PC-9 (cell line): ENCODE measurements at regions not wholly inside any gene's neighbourhood (a gene's known extent, or its start where the extent isn't known, plus 50 kb on each side); places are given as distances from the start of the nearest gene placed in this dataset.

Source experiments
- BruUV-seq: library from RNA; stranded (reverse); fragments of 400-500 nt; replicated peaks from 2 replicates; lab custom pipeline; 2021; lab: Mats Ljungman, UMichigan
- CTCF ChIA-PET: fragments of 300-600 bp; sonication (Branson Sonifier 250); formaldehyde crosslinking; loops from one replicate; lab custom pipeline; 2022; ENCODE audit warnings: antibody characterized with exemption; lab: Charles Lee
- POLR2A ChIA-PET: fragments of 300-600 bp; sonication (Branson Sonifier 250); formaldehyde crosslinking; loops from one replicate; lab custom pipeline; 2022; ENCODE audit warnings: antibody characterized with exemption; ENCODE audit not compliant: unreplicated experiment; lab: Charles Lee
- DNase-seq, 2 experiments: peaks; one replicate each; pipeline versions ENCODE4 v3.0.0 to v3.0.0-alpha.2; 2015 to 2022; ENCODE audit warnings: mixed read lengths in 1 of 2
- H2AFZ ChIP-seq: fragments of 200-600 bp; sonication (generic); 2 replicates; pipeline ENCODE4 v1.8.1; 2017; ENCODE audit warnings: antibody characterized with exemption
- H3F3A ChIP-seq: fragments of 200-600 bp; sonication (generic); 2 replicates; pipeline ENCODE4 v1.8.1; 2017; ENCODE audit warnings: antibody characterized with exemption, mild to moderate bottlenecking, low read depth; ENCODE audit not compliant: insufficient read depth
- H3K27ac ChIP-seq: fragments of 200-600 bp; sonication (generic); 2 replicates; pipeline ENCODE4 v1.6.1; 2016; ENCODE audit warnings: mixed run types
- H3K27me3 ChIP-seq: fragments of 200-600 bp; sonication (generic); 2 replicates; pipeline ENCODE4 v1.6.1; 2016; ENCODE audit warnings: low read depth, mixed run types; ENCODE audit not compliant: insufficient read depth
- H3K36me3 ChIP-seq: fragments of 200-600 bp; sonication (generic); 2 replicates; pipeline ENCODE4 v1.6.1; 2016; ENCODE audit warnings: low read depth, mixed run types
- H3K4me1 ChIP-seq: fragments of 200-600 bp; sonication (generic); replicated peaks from 2 replicates; pipeline ENCODE4 v1.6.1; 2016; ENCODE audit warnings: mixed run types; ENCODE audit not compliant: insufficient read depth
- H3K4me2 ChIP-seq: fragments of 200-600 bp; sonication (generic); 2 replicates; pipeline ENCODE4 v1.6.1; 2017; ENCODE audit warnings: mixed run types
- H3K4me3 ChIP-seq: fragments of 200-600 bp; sonication (generic); 2 replicates; pipeline ENCODE4 v1.6.1; 2016; ENCODE audit warnings: mixed run types
- H3K79me2 ChIP-seq: fragments of 200-600 bp; sonication (generic); 2 replicates; pipeline ENCODE4 v1.6.1; 2017; ENCODE audit warnings: low read depth, mixed run types
- H3K9me2 ChIP-seq: fragments of 200-600 bp; sonication (generic); 2 replicates; pipeline ENCODE4 v1.8.1; 2017; ENCODE audit warnings: mild to moderate bottlenecking; ENCODE audit not compliant: insufficient read depth
- H3K9me3 ChIP-seq: fragments of 200-600 bp; sonication (generic); 2 replicates; pipeline ENCODE4 v1.8.1; 2016; ENCODE audit warnings: low read depth; ENCODE audit not compliant: insufficient read depth
- H4K20me1 ChIP-seq: fragments of 200-600 bp; sonication (generic); 2 replicates; pipeline ENCODE4 v1.8.1; 2017; ENCODE audit not compliant: insufficient read depth
- EZH2 ChIP-seq: fragments of 200-600 bp; sonication (generic); IDR thresholded peaks from 2 replicates; pipeline ENCODE4 v1.8.0; 2017; ENCODE audit warnings: antibody characterized with exemption, low read depth
- intact Hi-C: fragments of 100-400 bp; cut with micrococcal nuclease; formaldehyde crosslinking; loops from one replicate; pipeline ENCODE4 v1.10.0; 2022; ENCODE audit not compliant: unreplicated experiment
- TF ChIP-seq, protein P1 (sequence below): fragments of 200-600 bp; sonication (generic); conservative IDR thresholded peaks from 2 replicates; pipeline ENCODE4 v1.6.1; 2017; ENCODE audit warnings: mixed run types, antibody characterized with exemption, mild to moderate bottlenecking, moderate library complexity

DNA sequence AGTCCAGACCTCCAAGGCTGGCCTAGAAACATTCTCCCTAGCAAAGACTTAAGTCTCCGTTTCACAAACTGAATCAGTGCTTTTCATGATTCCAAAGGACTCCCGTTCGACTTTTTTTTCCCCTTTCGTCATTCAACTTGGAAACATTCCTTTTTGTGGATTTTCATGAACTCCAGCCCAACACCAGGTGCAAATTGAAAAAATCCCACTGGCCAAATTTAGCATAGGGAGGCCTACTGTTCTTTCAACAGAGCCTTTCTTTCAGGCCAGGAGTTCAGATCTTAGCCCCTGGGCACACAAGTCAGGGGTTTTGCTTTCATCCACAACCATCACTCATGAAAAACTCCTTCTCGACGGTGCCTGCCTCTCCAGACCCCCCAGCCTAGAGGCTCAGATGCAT is 285.3 kb downstream of the PIK3R1 start:
- H3K9me3 ChIP-seq = 0 out of 2 replicates have a peak, but pooled peaks cover 3% of the 10 kb centered on the region
- no TSS peak for BruUV-seq
- H3F3A ChIP-seq = no peaks in the 10 kb centered on the region
- ChIA-PET POLR2A (no interaction called here), CTCF (no interaction called here)
- no peak overlapping the region for H3K4me2 ChIP-seq
- H3K27ac ChIP-seq = no peak overlapping the region
- H4K20me1 ChIP-seq = no peaks in the 10 kb centered on the region
- H3K4me3 ChIP-seq = no peak overlapping the region
- DNase-seq = no peak
- no peak overlapping the region for H2AFZ ChIP-seq
- no peaks in the 10 kb centered on the region for H3K79me2 ChIP-seq
- peaks cover 5% of the 10 kb centered on the region for H3K4me1 ChIP-seq
- H3K27me3 ChIP-seq = no peaks in the 10 kb centered on the region
- TF ChIP-seq EZH2 = no peak
- TF ChIP-seq, protein P1, sequence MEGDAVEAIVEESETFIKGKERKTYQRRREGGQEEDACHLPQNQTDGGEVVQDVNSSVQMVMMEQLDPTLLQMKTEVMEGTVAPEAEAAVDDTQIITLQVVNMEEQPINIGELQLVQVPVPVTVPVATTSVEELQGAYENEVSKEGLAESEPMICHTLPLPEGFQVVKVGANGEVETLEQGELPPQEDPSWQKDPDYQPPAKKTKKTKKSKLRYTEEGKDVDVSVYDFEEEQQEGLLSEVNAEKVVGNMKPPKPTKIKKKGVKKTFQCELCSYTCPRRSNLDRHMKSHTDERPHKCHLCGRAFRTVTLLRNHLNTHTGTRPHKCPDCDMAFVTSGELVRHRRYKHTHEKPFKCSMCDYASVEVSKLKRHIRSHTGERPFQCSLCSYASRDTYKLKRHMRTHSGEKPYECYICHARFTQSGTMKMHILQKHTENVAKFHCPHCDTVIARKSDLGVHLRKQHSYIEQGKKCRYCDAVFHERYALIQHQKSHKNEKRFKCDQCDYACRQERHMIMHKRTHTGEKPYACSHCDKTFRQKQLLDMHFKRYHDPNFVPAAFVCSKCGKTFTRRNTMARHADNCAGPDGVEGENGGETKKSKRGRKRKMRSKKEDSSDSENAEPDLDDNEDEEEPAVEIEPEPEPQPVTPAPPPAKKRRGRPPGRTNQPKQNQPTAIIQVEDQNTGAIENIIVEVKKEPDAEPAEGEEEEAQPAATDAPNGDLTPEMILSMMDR = no peak
- intact Hi-C loops = no loop called here
- H3K9me2 ChIP-seq = no peaks in the 10 kb centered on the region
- no peaks in the 10 kb centered on the region for H3K36me3 ChIP-seq

DNA sequence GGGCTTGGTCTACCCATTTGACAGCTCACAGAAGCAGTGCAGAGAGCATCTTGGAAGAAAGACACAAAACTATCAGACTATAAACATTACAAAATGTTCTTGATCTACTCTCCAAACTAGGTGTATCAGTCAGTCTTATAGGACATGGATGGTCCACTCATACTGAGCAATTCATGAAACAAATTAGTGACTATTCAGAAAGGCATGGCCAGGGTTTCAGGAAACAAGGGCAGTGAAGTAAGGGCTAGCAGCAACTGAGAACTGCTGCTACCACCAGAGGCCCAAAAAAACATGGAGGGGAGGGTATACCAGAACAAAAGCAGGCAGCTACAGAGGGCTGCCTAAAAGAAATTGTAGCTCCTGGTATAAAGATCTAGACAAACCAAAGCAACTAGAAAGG is 287.0 kb downstream of the PIK3R1 start:
- no peak for DNase-seq
- TF ChIP-seq, protein P1 = no peak
- no peak for TF ChIP-seq EZH2

DNA sequence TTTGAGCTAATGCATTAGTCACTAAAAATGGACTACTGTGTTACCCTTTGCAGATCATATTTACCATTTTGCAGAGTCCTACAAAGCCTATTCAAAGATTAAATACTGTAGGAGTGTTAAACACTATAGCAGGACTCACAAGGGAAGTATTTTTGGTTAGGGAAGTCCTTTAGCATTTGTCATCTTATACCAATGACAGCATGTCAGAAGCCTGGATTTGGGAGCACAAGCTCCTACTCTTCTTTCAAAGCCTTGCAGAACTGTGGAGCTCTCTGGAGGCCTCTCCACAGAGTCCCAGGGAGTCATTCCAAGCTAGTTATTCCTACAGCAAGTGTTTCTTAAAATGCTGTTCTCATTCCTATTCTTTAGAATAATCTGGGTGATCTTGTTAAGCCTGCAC is 288.8 kb downstream of the PIK3R1 start:
- Histone ChIP-seq H3K27me3 (no peaks in the 10 kb centered on the region), H4K20me1 (no peaks in the 10 kb centered on the region), H3K79me2 (no peaks in the 10 kb centered on the region), H3K4me2 (no peak overlapping the region), H2AFZ (no peak overlapping the region), H3K4me3 (no peak overlapping the region), H3K27ac (no peak overlapping the region), H3F3A (no peaks in the 10 kb centered on the region), H3K4me1 (peaks cover 12% of the 10 kb centered on the region), H3K9me3 (no peaks in the 10 kb centered on the region), H3K36me3 (no peaks in the 10 kb centered on the region), H3K9me2 (no peaks in the 10 kb centered on the region)
- ChIA-PET POLR2A (interaction anchor here (0.6 kb wide), 1 partner anchor 70 kb away, joined by 3 read pairs; no protein-coding TSS in a partner anchor), CTCF (no interaction called here)
- no TSS peak for BruUV-seq
- no peak for DNase-seq
- TF ChIP-seq, protein P1 = no peak
- TF ChIP-seq EZH2 = no peak
- intact Hi-C loops = no loop called here

More for the DNA sequence above, 287.0 kb downstream of the PIK3R1 start:
- intact Hi-C loops = no loop called here
- ChIA-PET CTCF (no interaction called here), POLR2A (no interaction called here)
- Histone ChIP-seq H3K4me3 (no peak overlapping the region), H3K4me1 (peaks cover 12% of the 10 kb centered on the region), H2AFZ (no peak overlapping the region), H3K27ac (no peak overlapping the region), H3F3A (no peaks in the 10 kb centered on the region), H3K79me2 (no peaks in the 10 kb centered on the region), H3K36me3 (no peaks in the 10 kb centered on the region), H3K9me2 (no peaks in the 10 kb centered on the region), H3K4me2 (no peak overlapping the region), H4K20me1 (no peaks in the 10 kb centered on the region), H3K9me3 (0 out of 2 replicates have a peak, but pooled peaks cover 3% of the 10 kb centered on the region), H3K27me3 (no peaks in the 10 kb centered on the region)
- no TSS peak for BruUV-seq
